C1 segment of cervical spinal cord (tissue), 14 donors: ENCODE measurements at regions not wholly inside any gene's neighbourhood (a gene's known extent, or its start where the extent isn't known, plus 50 kb on each side); places are given as distances from the start of the nearest gene placed in this dataset.

Experiments
- DNase-seq, 14 donors: peaks; one replicate each; lab custom pipeline; 2025; lab: John Stamatoyannopoulos, UW

DNA sequence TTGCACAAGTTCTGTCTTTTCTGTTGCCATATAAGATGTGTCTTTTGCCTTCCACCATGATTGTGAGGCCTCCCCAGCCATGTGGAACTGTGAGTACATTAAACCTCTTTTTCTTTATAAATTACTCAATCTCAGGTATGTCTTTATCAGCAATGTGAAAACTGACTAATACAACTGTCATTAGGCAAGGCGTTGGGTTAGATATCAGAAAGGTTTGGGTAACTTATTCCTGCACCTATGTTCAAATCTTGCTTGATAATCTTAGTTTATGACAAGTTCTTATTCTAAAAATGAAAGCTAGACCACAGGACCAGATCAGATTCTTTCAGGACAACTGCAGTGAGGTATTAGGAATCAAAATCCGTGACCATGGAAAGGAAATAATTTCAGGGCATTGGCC lies 160.6 kb upstream of the BDNF start:
- DNase-seq: no peak

DNA sequence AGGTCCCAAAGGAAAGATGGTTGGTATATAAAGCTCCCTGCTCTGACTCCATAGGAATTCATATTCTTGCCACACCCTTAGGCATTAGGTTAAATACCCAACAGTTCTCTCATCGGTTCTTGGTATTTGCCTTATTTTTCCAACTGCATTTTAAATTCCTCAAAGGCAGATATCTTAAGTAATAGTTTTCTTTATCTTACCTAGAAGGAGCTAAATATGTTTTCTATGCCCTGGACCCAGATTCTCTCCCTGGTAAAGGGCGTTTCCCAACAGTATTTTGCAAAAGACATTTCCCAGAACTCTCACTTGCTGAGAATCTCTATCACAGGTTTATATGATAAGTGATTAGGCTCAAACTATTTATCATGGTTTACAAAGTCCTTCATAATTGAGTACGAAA lies 158.6 kb upstream of the BDNF start:
- DNase-seq: no peak

DNA sequence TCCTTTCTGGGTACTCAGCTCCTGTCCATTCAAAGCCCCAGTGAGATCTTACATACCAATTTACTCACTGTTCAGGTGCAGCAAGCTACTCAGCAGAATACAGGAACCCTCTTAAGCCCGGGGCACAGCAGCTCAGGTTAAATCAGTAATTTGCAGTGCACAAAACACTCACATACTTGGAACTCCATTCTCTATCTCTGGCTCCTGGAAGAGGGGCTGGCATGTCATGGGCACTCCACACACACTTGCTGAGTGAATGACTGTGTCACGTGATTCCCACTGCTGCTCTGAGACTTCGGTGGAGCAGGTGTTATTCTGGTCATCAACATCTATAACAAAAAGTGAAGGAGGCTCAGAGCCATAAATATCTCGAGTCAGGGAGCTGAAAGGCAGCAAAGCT lies 157.3 kb upstream of the BDNF start:
- no peak for DNase-seq

DNA sequence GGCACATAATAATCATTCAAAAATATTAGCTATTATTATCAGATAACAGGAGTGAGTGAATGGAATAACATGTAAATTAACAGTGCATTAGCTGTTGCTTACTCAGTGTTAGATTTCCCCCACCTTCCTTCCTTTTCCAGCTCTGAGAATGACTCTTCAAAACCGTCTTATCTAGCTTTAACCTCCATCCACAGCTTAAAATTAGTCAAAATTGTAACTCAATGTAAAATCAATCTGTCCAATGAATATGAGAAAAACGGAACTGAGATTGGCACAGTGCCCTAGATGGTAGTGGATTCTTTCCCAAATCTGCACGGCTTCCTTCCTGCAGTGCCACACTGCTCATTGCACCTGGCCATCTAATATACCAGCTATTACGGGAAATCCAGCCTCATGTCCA lies 156.8 kb upstream of the BDNF start:
- DNase-seq: no peak

DNA sequence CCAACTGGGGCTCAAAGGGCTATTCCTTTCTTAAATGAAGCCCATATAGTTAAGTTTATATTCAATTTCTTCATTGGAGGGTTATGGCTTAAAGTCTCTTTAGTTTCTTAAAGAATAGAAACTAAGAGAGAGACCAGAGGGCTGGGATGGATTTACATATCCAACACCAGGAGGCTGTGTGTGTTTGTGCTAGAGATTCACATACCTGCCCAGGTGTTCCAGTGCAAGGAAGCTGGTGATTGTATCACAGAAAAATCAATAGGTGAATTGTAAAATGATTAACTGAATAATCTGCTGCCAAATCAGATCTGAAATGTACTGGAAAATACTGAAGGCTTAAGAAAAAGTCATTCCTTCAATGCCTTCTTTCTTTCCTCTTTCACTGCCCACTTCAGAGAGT lies 148.2 kb upstream of the BDNF start:
- DNase-seq: no peak

DNA sequence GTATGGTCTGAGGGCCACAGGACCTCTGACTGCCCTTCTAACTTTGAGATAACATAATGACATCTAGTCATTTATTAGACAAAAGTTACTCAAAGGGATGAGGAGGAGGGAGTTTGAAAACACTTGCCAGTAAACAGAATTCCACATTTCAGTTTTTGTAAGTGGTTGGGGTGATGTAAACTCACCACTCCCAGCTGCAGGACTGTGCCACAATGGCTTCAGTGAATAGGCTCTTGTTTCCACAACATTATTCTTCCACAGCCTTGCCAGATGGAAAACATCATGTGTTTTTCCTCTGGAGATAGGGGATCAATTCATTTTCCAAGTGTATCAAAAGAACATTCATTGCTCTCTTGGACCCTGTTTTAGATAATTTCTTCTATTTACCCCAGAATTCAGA lies 147.2 kb upstream of the BDNF start:
- DNase-seq: no peak

DNA sequence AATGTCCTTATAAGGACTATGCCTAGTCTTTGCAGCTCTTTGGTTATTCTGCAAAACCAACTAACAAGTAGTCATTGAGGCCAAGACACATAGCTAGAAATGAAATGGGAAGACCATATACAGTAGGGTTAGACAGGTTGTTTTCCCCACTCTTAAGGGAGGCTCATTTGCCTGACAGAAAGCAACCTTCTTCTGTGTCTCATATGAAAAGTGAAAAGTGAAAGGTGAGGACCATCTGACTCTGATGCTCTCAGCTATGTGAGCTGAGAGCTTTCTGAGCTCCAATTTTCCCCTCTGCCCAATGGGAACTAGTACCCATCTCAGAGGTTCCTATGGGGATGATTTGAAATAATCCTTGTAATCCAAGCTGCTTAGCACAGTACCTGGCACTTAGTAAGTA lies 142.0 kb upstream of the BDNF start:
- DNase-seq: no peak

DNA sequence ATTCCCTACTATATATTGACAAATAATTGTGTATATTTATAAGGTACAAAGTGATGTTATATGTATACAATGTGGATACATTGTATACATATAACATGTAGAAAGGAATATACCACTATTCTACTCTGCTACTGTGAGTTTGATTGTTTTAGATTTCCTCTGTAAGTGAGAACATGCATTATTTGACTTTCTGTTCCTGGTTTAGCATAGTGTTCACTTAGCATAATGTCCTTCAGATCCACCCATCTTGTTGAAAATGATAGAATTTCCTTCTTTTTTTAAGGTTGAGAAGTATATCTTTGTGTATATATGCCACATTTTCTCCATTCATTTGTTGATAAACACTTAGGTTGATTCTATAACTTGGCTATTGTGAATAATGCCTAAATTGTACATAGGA lies 140.8 kb upstream of the BDNF start:
- no peak for DNase-seq

DNA sequence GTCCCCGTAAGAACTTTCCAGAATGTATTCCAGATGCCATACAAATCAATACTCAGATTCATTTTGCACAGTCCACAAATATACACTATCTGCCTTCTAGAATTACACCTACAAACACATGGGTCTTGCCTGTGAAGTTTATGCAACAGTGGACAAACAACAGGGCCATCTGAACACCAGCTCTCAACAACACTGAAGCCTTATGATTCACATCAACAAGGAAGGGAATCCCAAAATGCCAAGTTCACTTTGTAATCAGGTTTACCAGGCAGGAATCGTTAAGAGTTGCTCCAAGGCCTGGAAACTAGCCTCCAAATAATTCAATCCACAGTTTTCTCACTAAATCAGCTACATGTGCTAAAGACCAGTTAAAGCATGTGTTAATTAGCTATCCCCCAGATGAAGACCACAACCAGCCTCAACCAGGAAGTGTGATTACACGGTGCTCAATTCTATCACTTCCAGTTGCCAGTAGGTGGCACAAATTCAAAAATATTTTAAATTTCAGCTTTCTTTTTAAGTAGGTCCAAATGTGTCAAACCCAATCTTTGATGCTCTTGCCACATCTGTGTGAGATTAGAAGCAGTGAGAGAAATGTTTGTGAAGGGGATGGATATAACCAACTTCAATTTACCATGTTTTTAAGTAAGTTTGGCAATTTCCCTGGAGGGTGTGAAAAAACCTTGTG lies 139.1 kb upstream of the BDNF start:
- no peak for DNase-seq

DNA sequence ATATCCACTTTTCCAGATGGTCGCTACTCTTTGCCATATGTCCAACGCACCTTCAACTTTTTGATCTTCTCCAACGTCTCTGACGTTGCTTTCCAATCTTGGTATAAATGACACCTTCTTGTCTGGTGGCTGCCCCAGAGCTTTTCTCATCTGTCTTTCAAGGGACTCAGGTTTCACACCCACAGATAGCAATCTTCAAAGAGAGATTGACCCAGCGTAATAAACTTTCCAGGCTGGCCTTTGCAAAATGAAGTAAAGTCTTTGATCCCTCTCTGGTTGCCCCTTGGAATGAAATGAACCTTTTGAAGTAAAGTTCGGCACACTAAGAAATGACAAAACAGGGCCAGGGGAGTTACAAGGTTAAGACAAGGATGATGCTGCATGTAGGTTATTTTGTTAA lies 138.4 kb upstream of the BDNF start:
- no peak for DNase-seq

DNA sequence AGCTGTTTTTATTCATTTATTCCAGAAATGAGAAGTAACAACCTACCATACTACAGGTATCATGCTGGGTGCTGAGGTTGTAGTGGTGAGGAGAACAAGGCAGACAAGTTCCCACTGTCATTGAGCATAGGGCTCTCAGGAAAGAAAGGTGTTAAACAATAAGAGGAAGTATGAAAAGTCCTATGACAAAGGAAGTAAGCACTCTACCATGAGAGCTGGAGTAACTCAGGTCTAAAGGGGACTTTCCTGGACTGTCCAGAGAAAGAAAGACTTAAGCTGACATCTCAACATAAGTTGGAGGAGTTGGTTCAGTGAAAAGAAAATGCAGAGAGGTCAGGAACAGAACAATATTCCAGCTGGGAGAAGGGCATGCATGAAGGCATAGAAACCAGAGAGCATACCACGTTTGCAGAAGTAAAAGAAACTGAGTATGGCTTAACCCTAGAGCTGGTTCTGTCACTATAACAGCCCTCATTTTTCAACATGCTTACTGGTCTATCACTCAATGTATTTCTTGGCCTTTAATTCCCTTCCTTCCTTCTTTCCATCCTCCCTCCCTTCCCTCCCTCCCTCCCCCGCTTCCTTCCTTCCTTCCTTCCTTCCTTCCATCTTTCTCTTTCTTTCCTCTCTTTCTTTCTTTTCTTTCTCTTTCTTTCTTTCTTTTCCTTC lies 137.8 kb upstream of the BDNF start:
- no peak for DNase-seq

DNA sequence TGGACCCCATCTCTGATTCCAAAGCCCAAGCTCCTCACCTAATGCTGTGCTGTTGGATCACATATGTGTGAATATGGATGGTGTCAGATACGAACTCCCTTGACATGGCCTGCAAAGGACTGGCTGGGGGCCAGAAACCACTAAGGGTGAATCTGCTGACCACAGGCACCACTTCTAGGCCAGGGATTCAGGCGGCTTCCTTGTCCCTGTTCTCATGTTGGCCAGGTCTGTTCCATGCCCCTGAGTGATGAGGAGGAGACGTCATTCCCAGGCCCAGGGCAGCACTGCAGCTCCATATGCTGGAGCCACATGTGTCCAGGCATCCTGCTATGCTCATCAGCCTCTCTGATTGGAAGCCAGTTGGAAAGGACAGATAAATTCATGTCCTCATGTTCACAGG lies 130.0 kb upstream of the BDNF start:
- DNase-seq: peak in 1 of 14 donors; percentile 66

DNA sequence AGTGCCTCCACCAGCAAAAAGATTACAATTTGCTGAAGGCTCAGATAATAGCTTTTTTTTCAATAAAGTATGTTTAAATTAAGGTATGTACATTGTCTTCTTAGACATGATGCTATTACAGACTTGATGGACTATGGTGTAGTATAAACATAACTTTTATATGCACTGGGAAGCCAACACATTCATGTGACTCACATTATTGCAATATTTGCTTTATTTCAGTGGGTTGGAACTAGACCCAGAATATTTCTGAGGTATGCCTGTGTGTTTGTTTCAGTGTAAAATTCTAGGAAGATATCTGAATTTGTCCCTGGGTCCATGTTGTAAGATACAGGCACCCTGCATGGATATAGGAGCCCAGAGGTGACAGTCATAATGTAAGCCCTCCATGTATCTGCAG lies 120.0 kb upstream of the BDNF start:
- DNase-seq: no peak

DNA sequence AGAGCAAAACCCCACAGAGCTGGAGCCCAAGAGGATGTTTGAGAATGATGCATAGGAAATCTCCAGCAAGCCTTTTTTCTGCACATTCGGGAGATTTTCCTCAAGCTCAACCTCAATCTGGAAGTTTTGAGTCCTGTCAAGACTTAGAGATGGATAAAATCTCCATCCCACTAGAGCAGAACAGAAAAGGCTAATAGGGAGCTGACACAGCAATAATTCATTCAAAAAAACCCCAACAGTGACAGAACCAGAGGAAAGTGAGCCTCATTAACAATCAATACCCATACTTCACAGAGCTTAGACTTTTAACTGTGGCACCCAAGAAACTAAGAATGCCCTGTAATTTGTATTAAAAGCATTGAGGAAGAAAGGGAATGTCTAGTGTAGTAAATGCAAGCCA lies 115.9 kb upstream of the BDNF start:
- DNase-seq: no peak

DNA sequence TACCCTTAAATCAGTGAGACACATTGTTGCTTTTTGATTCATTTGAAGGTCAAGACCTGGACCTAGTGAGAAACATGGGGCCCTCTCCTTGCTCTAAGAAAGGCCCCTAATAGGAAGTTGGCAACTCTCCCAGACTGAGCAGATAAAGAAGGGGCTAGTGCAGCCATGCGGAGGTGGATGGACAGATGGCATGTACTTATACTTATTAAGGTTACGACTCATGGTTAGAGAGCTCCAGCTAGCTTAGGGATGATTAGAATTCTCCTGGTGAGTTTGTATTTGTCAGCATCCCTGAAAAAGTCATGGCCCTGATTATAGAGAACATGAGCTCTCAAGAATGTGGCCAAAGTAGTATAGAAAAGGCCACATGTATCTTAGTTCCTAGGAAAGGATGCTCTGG lies 112.1 kb upstream of the BDNF start:
- DNase-seq: no peak

DNA sequence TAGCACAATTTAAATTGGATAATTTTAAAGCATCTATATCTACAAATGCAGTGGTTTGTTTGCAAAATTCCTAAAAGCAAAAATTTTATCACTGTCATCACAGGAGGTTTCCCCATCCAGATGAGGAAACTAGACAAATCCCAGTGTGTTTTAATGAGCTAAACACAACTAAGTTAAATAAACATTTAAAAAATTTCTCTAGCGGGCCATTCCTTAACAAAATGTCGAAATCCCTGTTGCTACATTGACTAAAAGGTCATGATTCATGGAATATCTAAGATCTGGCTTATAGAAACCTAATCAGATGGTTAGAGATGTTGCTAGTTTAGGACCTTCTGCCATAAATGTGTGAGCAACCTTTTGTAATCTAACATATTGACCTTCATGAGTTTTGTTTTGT lies 107.3 kb upstream of the BDNF start:
- no peak for DNase-seq

DNA sequence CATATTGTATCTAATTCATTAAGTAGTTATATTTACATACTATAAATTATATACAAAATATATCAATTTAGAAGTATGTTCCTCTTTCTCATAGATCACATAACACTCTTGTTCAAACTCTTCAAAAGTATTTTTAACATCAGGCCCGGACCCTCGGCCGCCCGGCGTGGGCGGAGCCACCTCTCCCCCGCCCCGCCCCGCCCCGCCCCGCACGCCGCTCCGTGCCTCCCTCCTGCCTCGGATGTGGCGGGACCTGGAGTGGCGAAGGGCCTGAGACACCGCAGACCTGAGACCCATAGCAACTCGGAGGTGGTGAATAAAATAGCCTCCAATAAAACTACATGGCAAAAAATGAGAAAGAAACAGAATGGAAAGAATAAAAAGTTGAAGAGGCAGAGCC lies 105.9 kb upstream of the BDNF start:
- no peak for DNase-seq

DNA sequence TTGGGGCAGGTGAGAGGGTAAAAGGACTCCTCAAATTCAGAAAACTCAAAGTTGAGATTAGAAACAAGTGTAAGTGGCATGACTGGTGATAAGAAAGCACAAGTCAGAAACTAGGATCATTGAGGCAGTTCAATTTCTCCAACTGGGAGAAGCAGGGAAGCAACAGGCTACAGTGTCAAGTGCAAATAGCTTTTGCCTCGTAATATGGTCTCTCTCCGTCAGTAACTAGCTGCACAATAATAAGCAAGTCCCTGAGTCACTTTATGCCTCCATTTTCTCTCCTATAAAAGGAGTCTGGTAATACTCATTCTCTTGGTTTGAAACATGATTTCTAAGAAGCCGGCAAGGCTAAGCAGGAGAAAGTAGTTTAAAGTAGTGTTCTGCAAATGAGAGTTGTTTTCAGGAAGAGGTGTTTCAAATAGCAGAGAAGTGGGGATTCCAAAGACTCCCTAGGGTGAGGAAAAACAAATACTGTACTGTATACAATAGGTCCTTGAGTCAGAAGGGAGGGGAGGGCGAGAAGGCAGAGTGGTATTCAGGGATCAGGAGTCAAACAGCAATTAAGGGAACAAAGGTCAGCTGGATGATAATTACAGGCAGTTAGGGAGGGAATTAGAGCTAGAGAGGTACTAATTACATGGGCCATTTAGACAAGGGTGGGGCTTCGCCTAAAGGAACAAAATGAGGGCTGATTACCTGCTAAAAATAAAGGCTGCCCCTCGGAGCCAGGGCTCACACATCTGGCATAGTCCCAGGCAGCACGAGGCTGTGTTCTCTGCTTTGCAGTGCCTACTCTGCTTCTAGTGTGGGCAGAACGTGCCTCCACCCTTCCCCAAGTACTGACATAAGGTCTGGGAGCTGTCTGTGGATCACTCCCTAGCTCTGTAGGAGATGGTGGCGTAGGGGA lies 96.0 kb upstream of the BDNF start:
- no peak for DNase-seq

DNA sequence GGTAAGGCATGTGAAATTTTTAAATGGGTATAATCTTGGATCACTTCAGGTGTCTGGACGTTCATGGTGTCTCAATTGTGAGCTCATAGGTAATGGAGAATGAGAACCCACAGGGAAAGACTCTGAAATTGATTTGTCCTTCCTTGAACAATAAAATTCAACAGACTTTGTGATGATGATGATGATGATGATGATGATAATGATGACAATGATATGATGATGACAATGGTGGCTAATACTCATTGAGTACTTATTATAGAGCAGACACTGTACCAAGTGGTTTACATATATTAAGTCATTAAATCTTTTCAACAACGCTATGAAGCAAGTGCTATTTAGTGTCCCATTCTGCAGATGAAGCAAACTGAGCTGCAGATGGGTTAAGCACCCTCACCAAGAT lies 86.6 kb upstream of the BDNF start:
- DNase-seq: no peak

DNA sequence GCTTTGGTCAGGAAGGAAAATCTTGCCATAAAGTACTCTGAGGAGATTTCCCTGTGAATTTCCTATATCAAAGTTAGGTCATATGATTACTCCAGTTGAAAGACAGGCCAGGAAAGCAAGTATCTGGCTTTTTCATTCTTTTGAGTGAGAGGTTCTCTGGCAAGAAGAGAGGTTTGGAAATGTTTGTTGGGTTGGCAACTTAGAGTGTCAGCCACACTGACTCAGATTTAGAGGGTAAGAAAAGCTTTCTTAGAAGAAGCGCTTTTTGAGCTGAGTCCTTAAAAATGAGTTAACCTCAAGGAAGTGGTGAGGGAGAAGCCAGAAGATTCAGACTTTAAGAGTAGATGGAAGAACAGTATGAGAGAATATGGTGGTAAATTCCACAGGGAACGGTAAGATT lies 86.1 kb upstream of the BDNF start:
- DNase-seq: no peak

DNA sequence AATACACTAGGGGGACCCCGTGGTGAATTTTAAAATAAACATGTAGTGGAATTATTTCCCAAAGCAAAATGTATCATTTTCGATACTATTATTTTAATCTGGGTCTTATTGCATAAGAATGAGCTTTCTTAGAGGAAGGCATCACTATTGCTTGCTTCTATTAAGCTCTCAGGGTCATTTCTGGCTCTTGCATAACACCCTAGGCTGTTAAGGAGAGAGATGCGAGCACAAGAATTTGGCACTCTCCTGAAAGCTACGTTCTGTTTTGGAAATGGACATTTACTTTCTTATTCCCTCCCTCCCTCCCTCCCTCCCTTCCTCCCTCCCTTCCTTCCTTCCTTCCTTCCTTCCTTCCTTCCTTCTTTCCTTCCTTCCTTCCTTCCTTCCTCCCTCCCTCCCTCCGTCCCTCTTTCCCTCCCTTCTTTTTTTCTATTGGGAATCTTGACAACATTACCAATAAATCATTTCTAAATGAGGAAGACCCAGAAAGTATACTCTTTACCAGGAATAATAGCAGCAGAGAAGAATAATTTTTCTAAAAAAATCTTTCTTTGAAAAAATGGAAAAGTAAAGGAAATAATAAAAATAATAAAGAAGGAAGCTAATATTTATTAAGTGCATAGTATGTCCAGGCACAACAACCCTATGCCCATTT lies 83.6 kb upstream of the BDNF start:
- no peak for DNase-seq

DNA sequence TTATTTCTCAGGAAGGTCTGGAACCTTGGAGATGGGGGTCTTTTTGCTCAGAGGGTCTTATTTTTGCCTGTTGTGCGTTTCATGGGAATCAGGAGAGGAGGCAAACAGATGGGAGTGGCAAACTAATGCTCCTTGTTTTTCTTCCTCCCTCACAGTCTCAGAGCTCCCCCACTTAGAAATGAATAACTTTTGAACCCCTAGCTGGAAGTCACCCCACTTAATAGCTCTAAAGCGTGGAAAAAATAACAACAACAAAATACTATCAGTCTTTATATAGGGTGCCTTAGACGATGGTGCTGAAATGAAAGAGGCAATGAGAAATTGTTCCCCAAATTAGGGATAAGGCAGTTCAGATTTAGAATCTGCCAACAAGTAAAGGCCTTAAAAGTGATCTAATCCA lies 76.8 kb upstream of the BDNF start:
- no peak for DNase-seq
